ENCODE measurements at regions not wholly inside any gene's neighbourhood (a gene's known extent, or its start where the extent isn't known, plus 50 kb on each side); places are given as distances from the start of the nearest gene placed in this dataset.

DNA sequence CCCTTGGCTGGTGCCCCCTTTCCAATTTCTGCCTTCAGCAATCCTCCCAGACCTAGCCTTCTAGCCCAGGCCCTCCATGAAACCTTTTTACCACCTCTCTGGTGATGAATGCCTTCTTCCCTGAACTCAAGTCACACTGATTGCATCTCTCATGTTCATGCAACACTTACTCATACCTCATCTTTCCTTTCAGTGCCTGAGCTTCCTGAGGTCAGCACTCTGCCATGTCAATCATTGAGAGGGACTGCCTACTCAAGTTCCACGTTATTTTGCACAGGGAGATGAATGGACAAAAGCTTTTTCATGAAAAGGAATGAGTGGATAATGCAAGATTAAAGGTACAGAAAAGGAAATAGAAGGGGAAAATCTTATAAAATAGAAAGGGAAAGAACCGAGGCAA, 60.1 kb upstream of the PLEKHG1 start:
- ATAC-seq (peak; percentile 69), DNase-seq (peak; percentile 11)
- Mint-ChIP-seq H3K36me3 (ENCODE audit: low read depth) (no peaks in the 10 kb centered on the region), H3K4me3 (no peak overlapping the region), H3K27me3 (peaks cover 19% of the 10 kb centered on the region), H3K9me3 (ENCODE audit: low read depth) (no peaks in the 10 kb centered on the region), H3K4me1 (peaks cover 7% of the 10 kb centered on the region), H3K27ac (no peak overlapping the region)
- ChIA-PET CTCF (interaction anchor here (0.7 to 1.2 kb wide), 2 partner anchors 276 to 645 kb away, joined by 3 to 6 read pairs; no protein-coding TSS in a partner anchor), POLR2A (no interaction called here)
- intact Hi-C loops (cut with DNase I, micrococcal nuclease): no loop called here

- ATAC-seq (no peak), DNase-seq (no peak)
- ChIA-PET POLR2A (no interaction called here), CTCF (no interaction called here)
- Mint-ChIP-seq H3K36me3 (ENCODE audit: low read depth) (no peaks in the 10 kb centered on the region), H3K4me1 (peaks cover 9% of the 10 kb centered on the region), H3K4me3 (no peak overlapping the region), H3K27ac (no peak overlapping the region), H3K27me3 (peaks cover 22% of the 10 kb centered on the region), H3K9me3 (ENCODE audit: low read depth) (no peaks in the 10 kb centered on the region)
- intact Hi-C loops (cut with DNase I, micrococcal nuclease): no loop called here
These were observed 58.1 kb upstream of the PLEKHG1 start for GRCh38 chr6:150541576-150541975.

DNA sequence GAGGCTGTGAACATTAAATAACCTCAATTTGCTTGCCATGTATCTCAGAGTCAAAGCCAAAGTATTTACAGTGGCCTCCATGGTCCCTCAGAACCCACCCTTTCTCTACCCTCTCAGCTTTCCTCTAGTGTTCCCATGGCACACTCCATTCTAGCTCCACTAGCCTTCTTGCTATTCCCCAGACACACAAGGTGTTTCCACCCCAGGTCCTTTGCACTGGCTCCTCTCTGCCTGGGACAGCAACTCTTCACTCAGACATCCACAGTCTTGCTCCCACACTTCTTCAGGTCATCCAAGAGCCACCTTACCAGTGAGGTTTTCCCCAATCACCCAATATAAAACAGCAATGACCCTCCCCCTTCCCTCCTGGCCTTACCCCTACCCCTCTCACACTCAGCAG, 56.5 kb upstream of the PLEKHG1 start:
- peaks cover 28% of the 10 kb centered on the region for H3K27me3 Mint-ChIP-seq
- peaks cover 9% of the 10 kb centered on the region for H3K4me1 Mint-ChIP-seq
- intact Hi-C loops (cut with DNase I, micrococcal nuclease): no loop called here
- no peak overlapping the region for H3K4me3 Mint-ChIP-seq
- ChIA-PET CTCF (interaction anchor here (0.5 kb wide), 1 partner anchor 539 kb away, joined by 3 read pairs; no protein-coding TSS in a partner anchor), POLR2A (no interaction called here)
- DNase-seq (no peak), ATAC-seq (no peak)
- H3K9me3 Mint-ChIP-seq (ENCODE audit: low read depth): no peaks in the 10 kb centered on the region
- no peaks in the 10 kb centered on the region for H3K36me3 Mint-ChIP-seq (ENCODE audit: low read depth)
- H3K27ac Mint-ChIP-seq: no peak overlapping the region

DNA sequence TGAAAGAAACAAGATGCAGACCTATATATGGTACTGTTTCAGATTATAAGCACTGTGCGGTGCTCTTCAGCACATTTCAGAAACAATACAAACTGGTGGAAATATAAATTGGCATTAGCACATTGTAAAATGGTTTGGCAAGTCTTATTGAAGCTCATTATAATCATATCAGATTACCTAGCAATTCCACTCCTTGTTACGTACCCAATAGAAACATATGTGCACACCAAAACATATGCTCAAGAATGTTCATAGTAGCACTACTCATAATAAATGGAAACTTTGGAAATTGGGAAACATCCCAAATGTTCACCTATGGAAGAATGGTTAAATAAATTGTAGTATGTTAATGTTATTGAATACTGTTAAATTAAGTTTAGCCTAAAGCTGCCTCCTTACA, 54.9 kb upstream of the PLEKHG1 start:
- H3K27me3 Mint-ChIP-seq: peaks cover 19% of the 10 kb centered on the region
- H3K9me3 Mint-ChIP-seq (ENCODE audit: low read depth): no peaks in the 10 kb centered on the region
- no peak overlapping the region for H3K4me3 Mint-ChIP-seq
- no peak overlapping the region for H3K27ac Mint-ChIP-seq
- no peaks in the 10 kb centered on the region for H3K36me3 Mint-ChIP-seq (ENCODE audit: low read depth)
- peaks cover 5% of the 10 kb centered on the region for H3K4me1 Mint-ChIP-seq
- ChIA-PET CTCF (interaction anchor here (0.6 kb wide), 1 partner anchor 141 kb away, joined by 3 read pairs; no protein-coding TSS in a partner anchor), POLR2A (no interaction called here)
- DNase-seq: no peak
- no peak for ATAC-seq
- intact Hi-C loops (cut with DNase I, micrococcal nuclease): no loop called here

- ChIA-PET CTCF (no interaction called here), POLR2A (no interaction called here)
- H3K4me1 Mint-ChIP-seq: peaks cover 5% of the 10 kb centered on the region
- intact Hi-C loops (cut with DNase I, micrococcal nuclease): no loop called here
- H3K36me3 Mint-ChIP-seq (ENCODE audit: low read depth): no peaks in the 10 kb centered on the region
- DNase-seq (no peak), ATAC-seq (no peak)
- H3K27ac Mint-ChIP-seq: no peak overlapping the region
- H3K27me3 Mint-ChIP-seq: peaks cover 16% of the 10 kb centered on the region
- no peaks in the 10 kb centered on the region for H3K9me3 Mint-ChIP-seq (ENCODE audit: low read depth)
- no peak overlapping the region for H3K4me3 Mint-ChIP-seq
These were observed 53.2 kb upstream of the PLEKHG1 start for GRCh38 chr6:150546457-150546856.

DNA sequence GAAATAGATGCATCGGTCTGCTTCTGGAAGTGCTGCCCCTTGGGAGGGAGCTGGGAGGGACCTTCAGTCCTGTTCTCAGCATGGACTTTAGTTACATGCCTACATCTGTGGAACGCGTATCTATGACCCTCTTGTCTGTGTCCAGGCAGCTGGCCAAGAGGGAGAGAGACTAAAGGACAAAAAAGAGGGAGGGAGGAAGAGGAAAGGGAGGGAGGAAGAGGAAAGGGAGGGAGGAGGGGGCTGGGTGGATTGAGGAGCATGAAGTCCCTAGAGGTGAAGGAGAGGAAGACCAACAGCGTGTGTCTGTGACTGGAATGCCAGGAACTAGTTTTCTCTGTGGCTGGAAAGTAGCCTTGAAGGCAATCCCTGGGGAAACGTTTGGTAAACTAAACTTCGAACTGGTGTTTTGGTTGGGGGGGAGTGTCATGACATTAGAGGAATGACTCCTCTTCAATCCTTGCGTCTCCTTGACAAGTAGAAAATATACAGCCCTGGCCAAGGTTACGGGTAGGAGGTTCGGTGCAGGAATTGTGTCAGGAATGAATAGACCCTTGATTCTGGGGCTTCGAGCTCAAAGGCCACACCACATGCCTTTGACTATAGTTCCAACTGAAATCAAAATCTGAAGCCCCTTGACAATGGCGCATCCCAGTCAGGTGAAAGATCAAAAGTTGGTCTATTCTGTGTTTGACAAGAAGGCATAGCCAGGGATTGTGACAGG, 52.0 kb upstream of the PLEKHG1 start:
- H3K27ac Mint-ChIP-seq: no peak overlapping the region
- ChIA-PET POLR2A (no interaction called here), CTCF (no interaction called here)
- no peak for ATAC-seq
- intact Hi-C loops (cut with DNase I, micrococcal nuclease): no loop called here
- no peaks in the 10 kb centered on the region for H3K36me3 Mint-ChIP-seq (ENCODE audit: low read depth)
- peaks cover 16% of the 10 kb centered on the region for H3K27me3 Mint-ChIP-seq
- DNase-seq: no peak
- peaks cover 5% of the 10 kb centered on the region for H3K4me1 Mint-ChIP-seq
- H3K9me3 Mint-ChIP-seq (ENCODE audit: low read depth): no peaks in the 10 kb centered on the region
- no peak overlapping the region for H3K4me3 Mint-ChIP-seq

- H3K4me1 Mint-ChIP-seq: peaks cover 5% of the 10 kb centered on the region
- no peak for DNase-seq
- no peak overlapping the region for H3K27ac Mint-ChIP-seq
- no peaks in the 10 kb centered on the region for H3K9me3 Mint-ChIP-seq (ENCODE audit: low read depth)
- no peak overlapping the region for H3K4me3 Mint-ChIP-seq
- CTCF ChIA-PET: interaction anchor here (1.3 kb wide), 1 partner anchor 272 kb away, joined by 4 read pairs; no protein-coding TSS in a partner anchor
- intact Hi-C loops (cut with DNase I, micrococcal nuclease): no loop called here
- POLR2A ChIA-PET: no interaction called here
- H3K27me3 Mint-ChIP-seq: peaks cover 14% of the 10 kb centered on the region
- no peak for ATAC-seq
- no peaks in the 10 kb centered on the region for H3K36me3 Mint-ChIP-seq (ENCODE audit: low read depth)
These were observed 51.4 kb upstream of the PLEKHG1 start for GRCh38 chr6:150548330-150548729.

DNA sequence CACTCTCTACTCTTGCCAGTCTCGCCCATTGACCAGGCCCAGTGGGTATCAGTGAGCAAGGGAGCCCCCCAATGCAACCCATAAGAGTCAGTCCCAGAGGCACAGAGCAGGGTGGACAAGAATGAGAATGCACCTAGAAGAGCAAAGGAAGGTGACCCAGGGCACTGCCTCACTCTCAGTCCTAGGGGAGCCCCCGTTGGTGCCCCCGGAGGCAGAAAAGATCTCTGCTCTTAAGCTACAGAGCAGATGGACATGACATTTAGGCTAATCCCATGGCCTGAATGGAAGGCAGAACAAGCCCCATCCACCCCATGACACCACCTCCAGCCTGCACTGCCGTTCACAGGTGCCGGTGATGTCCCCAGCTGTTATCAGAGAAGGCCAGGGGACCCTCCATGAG, 50.7 kb upstream of the PLEKHG1 start:
- no peaks in the 10 kb centered on the region for H3K9me3 Mint-ChIP-seq (ENCODE audit: low read depth)
- ChIA-PET POLR2A (no interaction called here), CTCF (interaction anchor here (1.3 kb wide), 1 partner anchor 271 kb away, joined by 4 read pairs; no protein-coding TSS in a partner anchor)
- no peak overlapping the region for H3K27ac Mint-ChIP-seq
- intact Hi-C loops (cut with DNase I, micrococcal nuclease): no loop called here
- DNase-seq: no peak
- H3K36me3 Mint-ChIP-seq (ENCODE audit: low read depth): no peaks in the 10 kb centered on the region
- H3K4me1 Mint-ChIP-seq: peaks cover 5% of the 10 kb centered on the region
- H3K4me3 Mint-ChIP-seq: no peak overlapping the region
- peaks cover 12% of the 10 kb centered on the region for H3K27me3 Mint-ChIP-seq
- ATAC-seq: no peak

DNA sequence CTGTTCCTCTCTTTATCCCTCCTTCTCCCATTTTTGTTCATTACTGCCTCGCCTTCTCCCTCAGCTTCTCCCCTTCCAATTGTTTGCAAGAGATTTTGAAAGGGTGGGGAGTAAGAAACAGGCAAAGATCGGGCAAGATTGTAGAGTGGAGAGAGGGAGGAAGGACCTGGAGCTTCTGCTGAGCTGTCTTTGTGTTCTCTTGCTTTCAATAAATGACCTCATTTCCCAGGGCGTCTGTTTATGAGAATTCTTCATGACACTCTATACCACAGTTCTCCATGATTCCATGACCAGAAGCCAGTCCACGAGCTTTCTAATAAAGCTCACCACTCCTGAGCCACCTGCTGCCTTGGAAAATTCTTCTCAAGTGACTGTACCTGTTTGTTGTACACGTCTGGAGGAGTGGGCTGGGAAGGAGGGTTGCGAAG, 50.0 kb upstream of the PLEKHG1 start:
- Mint-ChIP-seq H3K27me3 (peaks cover 12% of the 10 kb centered on the region), H3K4me3 (no peak overlapping the region), H3K4me1 (peaks cover 3% of the 10 kb centered on the region), H3K36me3 (ENCODE audit: low read depth) (no peaks in the 10 kb centered on the region), H3K27ac (no peak overlapping the region), H3K9me3 (ENCODE audit: low read depth) (no peaks in the 10 kb centered on the region)
- ChIA-PET CTCF (interaction anchor here (0.5 to 1.3 kb wide), 2 partner anchors 101 to 271 kb away, joined by 3 to 4 read pairs; no protein-coding TSS in a partner anchor), POLR2A (no interaction called here)
- intact Hi-C loops (cut with DNase I, micrococcal nuclease): no loop called here
- no peak for DNase-seq
- ATAC-seq: no peak
